Gastroesophageal sphincter (tissue), 4 donors: ENCODE measurements at regions not wholly inside any gene's neighbourhood (a gene's known extent, or its start where the extent isn't known, plus 50 kb on each side); places are given as distances from the start of the nearest gene placed in this dataset.

Experiments
- ATAC-seq: fragments of 150-250 bp; one replicate; pipeline ENCODE4 v1.9.1; 2016; ENCODE audit warnings: mild to moderate bottlenecking, moderate library complexity
- H3K27ac ChIP-seq, 4 donors: fragments of 200-600 bp; sonication (generic) in 3 of 4; 1 replicate in 3 of 4; 2 replicates in 1 of 4; pipeline ENCODE4 v1.5.1; 2016 to 2019
- H3K27me3 ChIP-seq: fragments of 200-600 bp; sonication (generic); one replicate; pipeline ENCODE4 v1.5.1; 2019
- H3K36me3 ChIP-seq, 2 donors: fragments of 200-600 bp; sonication (generic); one replicate each; pipeline ENCODE4 v1.5.1; 2019; ENCODE audit warnings: control low read depth in 1 of 2
- H3K4me1 ChIP-seq, 3 donors: fragments of 200-600 bp; sonication (generic); 1 replicate in 2 of 3; 2 replicates in 1 of 3; pipeline ENCODE4 v1.5.1; 2016 to 2019; ENCODE audit warnings: control low read depth in 2 of 3
- H3K4me3 ChIP-seq, 2 donors: fragments of 200-600 bp; sonication (generic); one replicate each; pipeline ENCODE4 v1.5.1; 2019; ENCODE audit warnings: mild to moderate bottlenecking in 1 of 2, moderate library complexity in 1 of 2
- H3K9me3 ChIP-seq, 3 donors: fragments of 200-600 bp; sonication (generic); one replicate each; pipeline ENCODE4 v1.5.1; 2017 to 2019; ENCODE audit warnings: control low read depth in 2 of 3
- EP300 ChIP-seq: sonication (generic); formaldehyde crosslinking; IDR thresholded peaks from one replicate; pipeline ENCODE4 v1.6.1; 2017; ENCODE audit warnings: antibody characterized with exemption, mild to moderate bottlenecking
- POLR2A ChIP-seq, 2 donors: fragments of 450-650 bp; IDR thresholded peaks; one replicate each; pipeline ENCODE4 v1.6.1; 2017; ENCODE audit warnings: antibody characterized with exemption in 2 of 2, mild to moderate bottlenecking in 2 of 2, moderate library complexity in 1 of 2
- POLR2AphosphoS5 ChIP-seq: sonication (generic); formaldehyde crosslinking; IDR thresholded peaks from one replicate; pipeline ENCODE4 v1.6.1; 2017; ENCODE audit warnings: antibody characterized with exemption
- WGBS, 2 donors: methylation state at CpG; one replicate each; pipeline ENCODE4 v1.1.5; 2018; ENCODE audit warnings: low coverage in 1 of 2; 5-methylcytosine and 5-hydroxymethylcytosine counted together
- TF ChIP-seq, protein P1 (sequence below), 4 experiments: fragments of 200-600 bp in 2 of 4; fragments of 450-650 bp in 2 of 4; sonication (generic) in 1 of 4; IDR thresholded peaks; one replicate each; pipeline ENCODE4 v1.5.1; 2017 to 2019; ENCODE audit warnings: antibody characterized with exemption in 4 of 4, mild to moderate bottlenecking in 2 of 4, moderate library complexity in 2 of 4

DNA sequence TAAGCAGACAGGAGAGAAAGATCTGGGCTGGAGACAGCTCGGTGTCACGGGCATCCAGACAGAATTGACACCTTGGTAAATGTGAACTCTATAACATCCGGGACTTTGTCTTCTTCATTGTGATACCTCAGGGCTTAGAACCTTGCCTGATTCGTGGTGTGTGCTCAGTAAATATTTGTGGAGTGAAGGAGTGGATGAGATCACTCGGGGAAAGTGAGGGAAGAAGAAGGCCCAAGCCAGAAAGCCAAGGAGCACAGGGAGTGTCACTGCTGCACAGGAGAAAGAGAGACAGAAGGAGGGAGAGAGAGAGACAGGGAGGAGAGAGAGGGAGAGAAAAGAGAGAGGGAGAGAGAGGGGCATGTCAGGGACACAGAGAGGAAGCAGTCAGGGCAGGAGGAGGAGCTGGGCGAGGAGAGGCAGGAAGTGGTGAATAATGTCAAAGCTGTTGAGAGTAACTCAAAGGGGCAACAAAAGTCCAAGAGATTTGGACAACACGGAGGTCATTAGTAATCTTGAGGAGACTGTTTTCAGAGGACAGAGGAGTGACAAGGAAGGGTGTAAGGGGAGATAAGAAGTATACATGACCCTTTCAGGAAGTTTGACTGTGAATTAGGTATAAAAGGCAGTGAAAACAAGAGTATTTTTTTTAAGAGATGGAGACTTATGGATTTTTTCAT, 141.6 kb upstream of the MAX start:
- Histone ChIP-seq H3K4me3 (no peak overlapping the region), H3K27me3 (no peaks in the 10 kb centered on the region), H3K36me3 (no peaks in the 10 kb centered on the region), H3K9me3 (no peaks in the 10 kb centered on the region), H3K4me1 (no peaks in the 10 kb centered on the region), H3K27ac (no peak overlapping the region)
- TF ChIP-seq POLR2AphosphoS5 (no peak), EP300 (no peak), POLR2A (IDR thresholded peaks at IDR 0.05) (no peak)
- TF ChIP-seq, protein P1, sequence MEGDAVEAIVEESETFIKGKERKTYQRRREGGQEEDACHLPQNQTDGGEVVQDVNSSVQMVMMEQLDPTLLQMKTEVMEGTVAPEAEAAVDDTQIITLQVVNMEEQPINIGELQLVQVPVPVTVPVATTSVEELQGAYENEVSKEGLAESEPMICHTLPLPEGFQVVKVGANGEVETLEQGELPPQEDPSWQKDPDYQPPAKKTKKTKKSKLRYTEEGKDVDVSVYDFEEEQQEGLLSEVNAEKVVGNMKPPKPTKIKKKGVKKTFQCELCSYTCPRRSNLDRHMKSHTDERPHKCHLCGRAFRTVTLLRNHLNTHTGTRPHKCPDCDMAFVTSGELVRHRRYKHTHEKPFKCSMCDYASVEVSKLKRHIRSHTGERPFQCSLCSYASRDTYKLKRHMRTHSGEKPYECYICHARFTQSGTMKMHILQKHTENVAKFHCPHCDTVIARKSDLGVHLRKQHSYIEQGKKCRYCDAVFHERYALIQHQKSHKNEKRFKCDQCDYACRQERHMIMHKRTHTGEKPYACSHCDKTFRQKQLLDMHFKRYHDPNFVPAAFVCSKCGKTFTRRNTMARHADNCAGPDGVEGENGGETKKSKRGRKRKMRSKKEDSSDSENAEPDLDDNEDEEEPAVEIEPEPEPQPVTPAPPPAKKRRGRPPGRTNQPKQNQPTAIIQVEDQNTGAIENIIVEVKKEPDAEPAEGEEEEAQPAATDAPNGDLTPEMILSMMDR (IDR thresholded peaks at IDR 0.05): no peak
- no peak for ATAC-seq
- 51 to 76% methylated on average over 2 to 7 of the region's 7 CpGs for WGBS, 2 donors

DNA sequence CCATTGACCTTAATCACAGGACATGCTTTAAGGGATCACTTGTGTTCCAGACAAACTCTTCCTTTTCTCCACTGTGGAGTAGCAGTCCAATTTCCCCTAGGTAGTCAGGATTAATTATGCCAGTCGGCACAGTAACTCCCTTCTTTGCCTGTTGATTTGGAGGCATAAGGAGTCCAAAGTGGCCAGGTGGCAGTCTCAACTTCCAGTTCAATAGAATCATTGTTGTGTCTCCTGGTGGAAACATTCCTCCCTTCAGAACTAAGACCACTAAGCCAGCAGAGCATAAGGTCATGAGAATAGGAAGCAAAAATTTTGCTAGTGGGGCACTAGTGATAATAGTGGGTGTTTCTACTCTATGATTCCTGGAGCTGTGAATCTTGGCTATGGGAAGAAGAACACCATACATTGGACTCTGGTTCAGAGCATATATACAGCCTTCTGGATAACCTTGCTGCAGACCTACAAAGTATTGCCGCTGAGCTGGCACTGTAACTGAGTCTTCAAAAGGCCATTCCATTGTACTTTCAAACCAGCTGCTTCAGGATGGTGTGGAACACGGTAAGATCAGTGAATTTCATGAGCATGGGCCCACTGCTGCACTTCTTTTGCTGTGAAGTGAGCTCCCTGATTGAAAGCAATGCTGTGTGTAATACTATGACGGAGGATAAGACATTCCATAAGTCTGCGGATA, 147.3 kb upstream of the MAX start:
- 92 to 100% methylated on average over 2 to 3 of the region's 5 CpGs for WGBS, 2 donors
- Histone ChIP-seq H3K27ac (no peak overlapping the region), H3K27me3 (no peaks in the 10 kb centered on the region), H3K4me3 (no peak overlapping the region), H3K9me3 (no peaks in the 10 kb centered on the region), H3K36me3 (no peaks in the 10 kb centered on the region), H3K4me1 (no peaks in the 10 kb centered on the region)
- ATAC-seq: no peak
- no peak for TF ChIP-seq POLR2AphosphoS5
- TF ChIP-seq, protein P1 (IDR thresholded peaks at IDR 0.05): no peak
- TF ChIP-seq EP300: no peak
- TF ChIP-seq POLR2A (IDR thresholded peaks at IDR 0.05): no peak

DNA sequence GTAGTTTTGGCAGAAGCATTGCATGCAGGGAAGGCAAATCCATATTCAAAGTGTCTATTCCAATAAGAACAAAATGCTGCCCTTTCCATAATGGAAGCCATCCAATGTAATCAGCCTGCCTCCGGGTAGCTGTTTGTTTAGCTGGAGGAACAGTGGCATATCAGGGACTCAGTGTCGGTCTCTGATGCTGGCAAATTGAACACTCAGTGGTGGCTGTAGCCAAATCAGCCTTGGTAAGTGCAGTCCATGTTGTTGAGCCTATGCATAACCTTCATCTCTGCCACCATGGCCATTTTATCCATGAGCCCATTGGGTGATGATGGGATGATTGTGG, 147.8 kb upstream of the MAX start:
- H3K27me3 ChIP-seq: no peaks in the 10 kb centered on the region
- H3K4me3 ChIP-seq: no peak overlapping the region
- TF ChIP-seq EP300 (no peak), POLR2A (IDR thresholded peaks at IDR 0.05) (no peak)
- TF ChIP-seq, protein P1 (IDR thresholded peaks at IDR 0.05): no peak
- no peak for ATAC-seq
- no peak overlapping the region for H3K27ac ChIP-seq
- no peaks in the 10 kb centered on the region for H3K4me1 ChIP-seq
- no peaks in the 10 kb centered on the region for H3K36me3 ChIP-seq
- H3K9me3 ChIP-seq: no peaks in the 10 kb centered on the region
- WGBS, 2 donors: 69 to 75% methylated on average over 2 of the region's 2 CpGs

DNA sequence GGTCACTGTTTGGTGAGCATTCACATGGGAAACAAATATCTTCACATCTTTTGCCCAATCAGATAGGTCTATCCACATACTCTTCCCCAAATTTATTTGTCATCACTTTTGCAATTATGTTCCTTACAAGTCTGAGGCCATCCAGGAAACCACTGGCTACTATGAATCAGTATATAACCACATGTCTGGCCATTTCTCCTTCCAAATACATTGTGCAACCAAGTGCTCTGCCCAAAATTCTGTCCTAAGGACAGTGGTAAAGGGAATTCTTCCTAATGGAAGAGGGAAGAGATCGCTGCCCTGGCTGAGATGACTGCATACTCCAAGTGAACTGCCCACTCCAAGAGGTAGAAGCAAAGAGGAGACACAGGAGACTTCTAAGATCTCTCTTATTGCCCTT, 148.9 kb upstream of the MAX start:
- WGBS, 2 donors: 75 to 80% methylated on average over 1 of the region's 1 CpG
- Histone ChIP-seq H3K4me3 (no peak overlapping the region), H3K9me3 (no peaks in the 10 kb centered on the region), H3K4me1 (no peaks in the 10 kb centered on the region), H3K27ac (no peak overlapping the region), H3K36me3 (no peaks in the 10 kb centered on the region), H3K27me3 (no peaks in the 10 kb centered on the region)
- ATAC-seq: peak; percentile 89
- TF ChIP-seq POLR2A (IDR thresholded peaks at IDR 0.05) (no peak), POLR2AphosphoS5 (no peak), EP300 (no peak)
- TF ChIP-seq, protein P1 (IDR thresholded peaks at IDR 0.05): no peak
